SK-N-SH (cell line): ENCODE measurements at regions not wholly inside any gene's neighbourhood (a gene's known extent, or its start where the extent isn't known, plus 50 kb on each side); places are given as distances from the start of the nearest gene placed in this dataset.

Experiments used
- CTCF ChIA-PET: fragments of 300-600, 350-600 bp; formaldehyde crosslinking; extraction: SDS; loops from one replicate; lab custom pipeline; 2021; lab: Yijun Ruan, JAX
- POLR2A ChIA-PET: fragments of 350-600 bp; sonication (Branson Sonifier 250); formaldehyde crosslinking; extraction: SDS; loops from one replicate; lab custom pipeline; 2020; ENCODE audit warnings: antibody characterized with exemption, inconsistent platforms; lab: Yijun Ruan, JAX
- DNase-seq: peaks from one replicate; pipeline ENCODE4 v3.0.0; 2012
- H2AFZ ChIP-seq: fragments of 200-600 bp; sonication (generic); 2 replicates; pipeline ENCODE4 v1.8.1; 2016; ENCODE audit warnings: antibody characterized with exemption, mild to moderate bottlenecking, low read depth
- H3F3A ChIP-seq: fragments of 200-600 bp; sonication (generic); replicated peaks from 2 replicates; pipeline ENCODE3; 2016; ENCODE audit warnings: antibody characterized with exemption, mild to moderate bottlenecking; ENCODE audit not compliant: insufficient read depth
- H3K27ac ChIP-seq, 2 experiments: fragments of 200-500 bp in 1 of 2; fragments of 200-600 bp in 1 of 2; sonication (Bioruptor generic) in 1 of 2; sonication (generic), shearing (Covaris generic) in 1 of 2; 2 replicates each; pipeline versions ENCODE4 v1.5.1 to v1.6.1; 2014 to 2016; ENCODE audit warnings: low read depth in 2 of 2, inconsistent platforms in 1 of 2, low read length in 1 of 2, mild to moderate bottlenecking in 1 of 2, mixed read lengths in 1 of 2
- H3K27me3 ChIP-seq: fragments of 200-600 bp; sonication (generic), shearing (Covaris generic); 2 replicates; pipeline ENCODE4 v1.6.1; 2016; ENCODE audit warnings: mixed run types; ENCODE audit not compliant: insufficient read depth
- H3K36me3 ChIP-seq, 2 experiments: fragments of 200-500 bp in 1 of 2; fragments of 200-600 bp in 1 of 2; sonication (Bioruptor generic) in 1 of 2; sonication (generic) in 1 of 2; replicated peaks in 1 of 2; 2 replicates each; pipeline versions ENCODE3 to v1.5.1; 2014 to 2016; ENCODE audit warnings: low read length in 1 of 2, mild to moderate bottlenecking in 1 of 2; ENCODE audit not compliant: insufficient read depth in 2 of 2, control insufficient read depth in 1 of 2
- H3K4me1 ChIP-seq, 2 experiments: fragments of 200-500 bp in 1 of 2; fragments of 200-600 bp in 1 of 2; sonication (Bioruptor generic) in 1 of 2; sonication (generic), shearing (Covaris generic) in 1 of 2; 2 replicates each; pipeline versions ENCODE4 v1.5.1 to v1.6.1; 2014 to 2016; ENCODE audit warnings: low read depth in 1 of 2, low read length in 1 of 2, mixed run types in 1 of 2; ENCODE audit not compliant: insufficient read depth in 2 of 2, control insufficient read depth in 1 of 2
- H3K4me2 ChIP-seq: fragments of 200-600 bp; sonication (generic), shearing (Covaris generic); 2 replicates; pipeline ENCODE4 v1.6.1; 2017; ENCODE audit warnings: mixed run types
- H3K4me3 ChIP-seq, 2 experiments: fragments of 200-500 bp in 1 of 2; fragments of 200-600 bp in 1 of 2; sonication (Bioruptor generic) in 1 of 2; sonication (generic), shearing (Covaris generic) in 1 of 2; 2 replicates each; pipeline versions ENCODE4 v1.5.1 to v1.8.1; 2014 to 2016; ENCODE audit warnings: low read depth in 2 of 2, inconsistent platforms in 1 of 2, low read length in 1 of 2, mild to moderate bottlenecking in 1 of 2, mixed read lengths in 1 of 2, moderate library complexity in 1 of 2
- H3K79me2 ChIP-seq: fragments of 200-600 bp; sonication (generic); 2 replicates; pipeline ENCODE4 v1.8.1; 2017; ENCODE audit warnings: mild to moderate bottlenecking; ENCODE audit not compliant: insufficient read depth
- H3K9ac ChIP-seq: fragments of 200-600 bp; sonication (generic); 2 replicates; pipeline ENCODE4 v1.6.1; 2017; ENCODE audit warnings: mixed run types
- H3K9me2 ChIP-seq: fragments of 200-600 bp; sonication (generic); 2 replicates; pipeline ENCODE4 v1.6.1; 2017; ENCODE audit warnings: mixed run types
- H3K9me3 ChIP-seq: fragments of 200-600 bp; sonication (generic); 2 replicates; pipeline ENCODE4 v1.6.1; 2017; ENCODE audit warnings: mixed run types, mild to moderate bottlenecking, moderate library complexity
- H4K20me1 ChIP-seq: fragments of 200-600 bp; sonication (generic); 2 replicates; pipeline ENCODE4 v1.6.1; 2017; ENCODE audit warnings: mild to moderate bottlenecking, mixed run types; ENCODE audit not compliant: insufficient read depth
- CHD2 ChIP-seq: fragments of 150-350 bp; IDR thresholded peaks from 2 replicates; pipeline ENCODE4 v1.6.1; 2018; ENCODE audit warnings: low read length; ENCODE audit not compliant: partially characterized antibody
- GATA2 ChIP-seq: sonication (generic); formaldehyde crosslinking; IDR thresholded peaks from 2 replicates; pipeline ENCODE4 v1.5.0; 2020; ENCODE audit warnings: mild to moderate bottlenecking, missing genetic modification reagents
- JUND ChIP-seq: IDR thresholded peaks from 2 replicates; pipeline ENCODE4 v1.4.0; 2012
- POLR2AphosphoS5 ChIP-seq: IDR thresholded peaks from 2 replicates; pipeline ENCODE4 v1.6.1; 2012; ENCODE audit warnings: low read depth, low read length
- RAD21 ChIP-seq: IDR thresholded peaks from 2 replicates; pipeline ENCODE4 v1.6.1; 2012; ENCODE audit warnings: mild to moderate bottlenecking, low read length
- REST ChIP-seq: IDR thresholded peaks from 2 replicates; pipeline ENCODE4 v1.6.1; 2012; ENCODE audit warnings: mild to moderate bottlenecking, low read depth, low read length, moderate library complexity
- RXRA ChIP-seq: IDR thresholded peaks from 2 replicates; pipeline ENCODE4 v1.4.0; 2012; ENCODE audit warnings: low read depth, mild to moderate bottlenecking, borderline replicate concordance
- SIN3A ChIP-seq: IDR thresholded peaks from 2 replicates; pipeline ENCODE4 v1.6.1; 2012; ENCODE audit warnings: low read depth, mild to moderate bottlenecking, low read length, moderate library complexity, borderline replicate concordance
- TAF1 ChIP-seq: IDR thresholded peaks from 2 replicates; pipeline ENCODE4 v1.6.1; 2012; ENCODE audit warnings: low read depth, mild to moderate bottlenecking, low read length, moderate library complexity, borderline replicate concordance
- WGBS: methylation state at CpG from one replicate; pipeline ENCODE4 v1.1.6; 2017; ENCODE audit warnings: low lambda C conversion rate; 5-methylcytosine and 5-hydroxymethylcytosine counted together
- TF ChIP-seq, protein P1 (sequence below): fragments of 150-350 bp; IDR thresholded peaks from 2 replicates; pipeline ENCODE4 v1.6.1; 2016; ENCODE audit warnings: mild to moderate bottlenecking, low read depth, low read length

DNA sequence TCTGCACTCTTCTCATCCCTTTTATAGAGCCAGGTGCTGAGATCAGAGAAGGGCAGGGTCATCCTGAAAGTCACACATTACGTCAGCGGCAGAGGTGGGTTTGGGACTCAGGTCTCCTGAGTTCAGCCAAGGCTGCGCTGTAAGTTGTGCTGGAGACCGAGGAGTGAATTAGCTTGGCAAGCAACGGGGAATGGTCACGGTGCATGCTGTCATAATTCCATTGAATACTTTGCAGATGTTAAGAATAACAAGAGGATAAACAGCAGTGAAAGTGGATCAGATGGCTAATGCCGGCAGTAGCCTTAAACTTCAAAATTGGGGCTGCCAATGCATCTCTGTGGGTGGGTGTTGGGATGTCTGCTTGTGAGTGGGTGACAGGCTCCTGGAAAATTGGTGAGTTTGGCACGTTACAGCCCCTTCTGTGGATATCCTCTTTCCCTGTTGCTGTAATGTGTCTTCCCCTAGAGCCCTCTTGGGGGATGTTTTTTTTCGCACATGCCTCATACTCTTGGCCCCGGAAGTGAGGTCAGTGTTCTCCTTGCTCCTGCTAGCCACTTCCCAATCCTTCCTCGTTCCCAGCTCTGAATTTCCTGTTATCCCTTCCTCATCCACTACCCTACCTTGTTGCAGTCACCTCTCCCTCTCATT, 287.1 kb upstream of the SRRM4 start:
- Histone ChIP-seq H3K27me3 (no peaks in the 10 kb centered on the region), H3K79me2 (no peaks in the 10 kb centered on the region), H3K9ac (no peak overlapping the region), H3K9me3 (no peaks in the 10 kb centered on the region), H3K4me1 (no peaks in the 10 kb centered on the region; a peak in 1 of 4 replicates), H3K9me2 (no peaks in the 10 kb centered on the region), H4K20me1 (no peaks in the 10 kb centered on the region), H2AFZ (no peak overlapping the region), H3K27ac (no peak overlapping the region), H3K4me2 (no peak overlapping the region), H3K4me3 (no peak overlapping the region), H3F3A (no peaks in the 10 kb centered on the region), H3K36me3 (no peaks in the 10 kb centered on the region)
- TF ChIP-seq, protein P1, sequence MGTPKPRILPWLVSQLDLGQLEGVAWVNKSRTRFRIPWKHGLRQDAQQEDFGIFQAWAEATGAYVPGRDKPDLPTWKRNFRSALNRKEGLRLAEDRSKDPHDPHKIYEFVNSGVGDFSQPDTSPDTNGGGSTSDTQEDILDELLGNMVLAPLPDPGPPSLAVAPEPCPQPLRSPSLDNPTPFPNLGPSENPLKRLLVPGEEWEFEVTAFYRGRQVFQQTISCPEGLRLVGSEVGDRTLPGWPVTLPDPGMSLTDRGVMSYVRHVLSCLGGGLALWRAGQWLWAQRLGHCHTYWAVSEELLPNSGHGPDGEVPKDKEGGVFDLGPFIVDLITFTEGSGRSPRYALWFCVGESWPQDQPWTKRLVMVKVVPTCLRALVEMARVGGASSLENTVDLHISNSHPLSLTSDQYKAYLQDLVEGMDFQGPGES: no peak
- TF ChIP-seq REST (no peak), TAF1 (no peak), CHD2 (no peak), POLR2AphosphoS5 (no peak), RXRA (no peak), GATA2 (CRISPR knock-in tag) (no peak), RAD21 (no peak), JUND (no peak), SIN3A (no peak)
- DNase-seq: no peak
- ChIA-PET CTCF (interaction anchor here (0.7 kb wide), 2 partner anchors 11 to 1375 kb away, joined by 3 to 4 read pairs; no protein-coding TSS in a partner anchor), POLR2A (no interaction called here)
- 39% methylated on average over 11 of the region's 11 CpGs for WGBS

DNA sequence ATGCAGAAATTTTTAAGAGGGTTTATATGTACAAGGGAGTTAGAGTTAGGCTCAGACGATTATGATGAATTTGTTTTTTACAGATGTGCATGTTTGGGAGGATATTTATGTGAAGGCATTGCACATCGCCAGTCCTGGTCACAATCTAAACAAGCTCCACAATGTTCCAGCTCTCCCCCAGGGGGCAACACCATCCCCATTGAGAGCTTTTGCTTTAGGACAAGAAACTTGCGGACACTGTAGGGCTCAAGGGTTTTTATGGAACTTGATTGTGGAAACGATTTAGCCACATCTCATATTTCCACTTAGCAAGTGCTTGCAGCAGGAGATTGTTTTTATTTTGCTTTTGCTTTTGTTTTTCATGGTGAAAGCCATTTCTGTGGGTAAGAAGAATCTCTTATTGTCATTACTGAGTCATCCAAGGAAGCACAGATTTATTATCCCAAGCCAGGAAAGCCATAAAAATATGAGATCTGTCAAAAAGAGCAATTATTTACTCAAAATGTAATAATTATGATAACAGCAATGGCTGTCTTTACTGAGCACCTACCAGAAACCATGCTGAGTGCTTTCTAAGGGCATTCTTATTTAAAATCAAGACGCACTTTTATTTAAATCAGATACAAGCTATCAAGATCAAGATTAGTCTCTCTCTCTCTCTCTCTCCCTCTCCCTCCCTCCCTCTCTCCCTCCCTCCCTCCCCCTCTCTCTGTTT, 276.7 kb upstream of the SRRM4 start:
- H3K4me2 ChIP-seq: no peak overlapping the region
- TF ChIP-seq SIN3A: no peak
- TF ChIP-seq RXRA: no peak
- TF ChIP-seq POLR2AphosphoS5: no peak
- TF ChIP-seq RAD21: peak; percentile 35; the same call in 1 of the 2 replicates
- TF ChIP-seq REST: no peak
- WGBS: 20% methylated on average over 5 of the region's 5 CpGs
- no peak overlapping the region for H2AFZ ChIP-seq
- ChIA-PET POLR2A (no interaction called here), CTCF (interaction anchor here (0.7 to 2.3 kb wide), 9 partner anchors 8 to 841 kb away, joined by 3 to 10 read pairs (median 4); partner anchors contain the start of gene SRRM4)
- H3K27me3 ChIP-seq: no peaks in the 10 kb centered on the region
- H3F3A ChIP-seq: no peaks in the 10 kb centered on the region
- DNase-seq: peak; percentile 39
- H3K9ac ChIP-seq: no peak overlapping the region
- H3K9me2 ChIP-seq: no peaks in the 10 kb centered on the region
- H3K79me2 ChIP-seq: no peaks in the 10 kb centered on the region
- no peaks in the 10 kb centered on the region for H3K4me1 ChIP-seq
- no peaks in the 10 kb centered on the region for H3K9me3 ChIP-seq
- no peak overlapping the region for H3K27ac ChIP-seq
- no peaks in the 10 kb centered on the region for H3K36me3 ChIP-seq
- no peaks in the 10 kb centered on the region for H4K20me1 ChIP-seq
- H3K4me3 ChIP-seq: no peak overlapping the region
